H1 (cell line): ENCODE measurements at regions not wholly inside any gene's neighbourhood (a gene's known extent, or its start where the extent isn't known, plus 50 kb on each side); places are given as distances from the start of the nearest gene placed in this dataset.

Experiments
- CTCF ChIA-PET: fragments of 300-600 bp; sonication (Branson Sonifier 250); formaldehyde crosslinking; loops from one replicate; lab custom pipeline; 2021; ENCODE audit not compliant: partially characterized antibody; lab: Charles Lee
- POLR2A ChIA-PET: fragments of 300-600 bp; sonication (Branson Sonifier 250); formaldehyde crosslinking; loops from one replicate; lab custom pipeline; 2021; ENCODE audit warnings: inconsistent platforms; ENCODE audit not compliant: partially characterized antibody; lab: Charles Lee
- DNase-seq, 2 experiments: peaks; one replicate each; pipeline versions ENCODE4 v3.0.0 to v3.0.0-alpha.2; 2010 to 2022; ENCODE audit warnings: low spot score in 2 of 2, low read depth in 1 of 2, mixed read lengths in 1 of 2
- FAIRE-seq: peaks from 2 replicates; lab custom pipeline; 2011; peaks lifted over from hg19 to GRCh38; lab: Jason Lieb, UNC
- H2AFZ ChIP-seq: 2 replicates; pipeline ENCODE4 v1.8.1; 2012; ENCODE audit warnings: low read length, inconsistent platforms
- H2AK5ac ChIP-seq: 2 replicates; pipeline ENCODE4 v1.6.1; 2013; ENCODE audit warnings: low read depth, low read length
- H2BK120ac ChIP-seq: replicated peaks from 2 replicates; pipeline ENCODE3; 2013; ENCODE audit warnings: low read depth, low read length, inconsistent platforms
- H2BK12ac ChIP-seq: 2 replicates; pipeline ENCODE4 v1.6.1; 2013; ENCODE audit warnings: low read depth, low read length
- H2BK15ac ChIP-seq: 2 replicates; pipeline ENCODE4 v1.6.1; 2013; ENCODE audit warnings: low read length
- H2BK20ac ChIP-seq: 2 replicates; pipeline ENCODE4 v1.6.1; 2013; ENCODE audit warnings: low read length
- H2BK5ac ChIP-seq: 2 replicates; pipeline ENCODE4 v1.6.1; 2013; ENCODE audit warnings: low read depth, low read length
- H3K14ac ChIP-seq: 2 replicates; pipeline ENCODE4 v1.6.1; 2013; ENCODE audit warnings: inconsistent platforms; ENCODE audit not compliant: insufficient read length
- H3K18ac ChIP-seq: 2 replicates; pipeline ENCODE4 v1.6.1; 2013; ENCODE audit warnings: low read length; ENCODE audit errors: extremely low read depth
- H3K23ac ChIP-seq: 2 replicates; pipeline ENCODE4 v1.6.1; 2013; ENCODE audit warnings: inconsistent platforms; ENCODE audit not compliant: insufficient read length
- H3K23me2 ChIP-seq: 2 replicates; pipeline ENCODE4 v1.6.1; 2013; ENCODE audit warnings: low read depth, low read length
- H3K27ac ChIP-seq: 2 replicates; pipeline ENCODE4 v1.6.1; 2011; ENCODE audit warnings: low read depth, low read length, inconsistent platforms
- H3K27me3 ChIP-seq, 4 experiments: replicated peaks in 1 of 4; 1 replicate in 1 of 4; 2 replicates in 3 of 4; pipeline versions ENCODE4 v1.6.1 to v1.8.1; 2011 to 2013; ENCODE audit warnings: low read length in 3 of 4, mild to moderate bottlenecking in 3 of 4, inconsistent platforms in 2 of 4, mixed read lengths in 2 of 4, moderate library complexity in 1 of 4; ENCODE audit not compliant: control insufficient read depth in 3 of 4, insufficient read depth in 3 of 4; ENCODE audit errors: extremely low read depth in 1 of 4
- H3K36me3 ChIP-seq, 4 experiments: 2 replicates each; pipeline versions ENCODE4 v1.6.1 to v1.8.1; 2011 to 2013; ENCODE audit warnings: mild to moderate bottlenecking in 4 of 4, low read length in 3 of 4, moderate library complexity in 2 of 4, control low read depth in 1 of 4, inconsistent platforms in 1 of 4; ENCODE audit not compliant: insufficient read depth in 4 of 4, control insufficient read depth in 2 of 4
- H3K4ac ChIP-seq: replicated peaks from 2 replicates; pipeline ENCODE3; 2013; ENCODE audit warnings: low read length, low read depth, mixed read lengths, inconsistent platforms; ENCODE audit not compliant: insufficient read length
- H3K4me1 ChIP-seq, 4 experiments: replicated peaks in 1 of 4; 1 replicate in 1 of 4; 2 replicates in 3 of 4; pipeline versions ENCODE4 v1.6.1 to v1.8.1; 2011 to 2013; ENCODE audit warnings: low read length in 3 of 4, inconsistent platforms in 2 of 4, mixed read lengths in 1 of 4; ENCODE audit not compliant: insufficient read depth in 4 of 4, control insufficient read depth in 3 of 4
- H3K4me2 ChIP-seq, 2 experiments: 2 replicates each; pipeline versions ENCODE4 v1.6.1 to v1.8.1; 2011 to 2013; ENCODE audit warnings: low read depth in 2 of 2, low read length in 2 of 2, control low read depth in 1 of 2, inconsistent platforms in 1 of 2, mild to moderate bottlenecking in 1 of 2; ENCODE audit not compliant: insufficient read depth in 1 of 2
- H3K4me3 ChIP-seq, 4 experiments: fragments of 200-600, 300-600 bp in 1 of 4; sonication (generic), shearing (Covaris generic), sonication (Bioruptor Twin) in 1 of 4; 2 replicates each; pipeline versions ENCODE4 v1.5.1 to v1.8.1; 2011 to 2016; ENCODE audit warnings: low read length in 4 of 4, low read depth in 3 of 4, control low read depth in 2 of 4, inconsistent platforms in 2 of 4, mild to moderate bottlenecking in 2 of 4, mixed read lengths in 1 of 4, moderate library complexity in 1 of 4; ENCODE audit not compliant: insufficient read depth in 2 of 4; ENCODE audit errors: extremely low read depth in 1 of 4
- H3K56ac ChIP-seq: replicated peaks from 2 replicates; pipeline ENCODE3; 2013; ENCODE audit warnings: low read depth, mild to moderate bottlenecking, mixed read lengths, low read length, inconsistent platforms; ENCODE audit not compliant: insufficient read length
- H3K79me1 ChIP-seq: 2 replicates; pipeline ENCODE4 v1.6.1; 2013; ENCODE audit warnings: low read depth, low read length, control low read depth
- H3K79me2 ChIP-seq, 2 experiments: 2 replicates each; pipeline versions ENCODE4 v1.6.1 to v1.8.1; 2012 to 2013; ENCODE audit warnings: low read length in 2 of 2, mild to moderate bottlenecking in 2 of 2, inconsistent platforms in 1 of 2; ENCODE audit not compliant: insufficient read depth in 2 of 2, control insufficient read depth in 1 of 2
- H3K9ac ChIP-seq, 4 experiments: replicated peaks in 1 of 4; 1 replicate in 1 of 4; 2 replicates in 3 of 4; pipeline versions ENCODE4 v1.6.1 to v1.8.1; 2011 to 2013; ENCODE audit warnings: low read depth in 3 of 4, low read length in 3 of 4, control low read depth in 2 of 4, mild to moderate bottlenecking in 2 of 4, moderate library complexity in 2 of 4, inconsistent platforms in 1 of 4; ENCODE audit errors: extremely low read depth in 1 of 4
- H3K9me3 ChIP-seq, 2 experiments: 2 replicates each; pipeline versions ENCODE4 v1.6.1 to v1.8.1; 2012 to 2013; ENCODE audit warnings: mild to moderate bottlenecking in 2 of 2, moderate library complexity in 2 of 2, control low read depth in 1 of 2, inconsistent platforms in 1 of 2, low read depth in 1 of 2, low read length in 1 of 2, mixed read lengths in 1 of 2; ENCODE audit not compliant: insufficient read depth in 2 of 2
- H4K20me1 ChIP-seq, 2 experiments: replicated peaks in 1 of 2; 2 replicates each; pipeline versions ENCODE3 to v1.8.1; 2011 to 2013; ENCODE audit warnings: inconsistent platforms in 2 of 2, low read length in 2 of 2, mild to moderate bottlenecking in 1 of 2; ENCODE audit not compliant: insufficient read depth in 2 of 2, control insufficient read depth in 1 of 2
- H4K5ac ChIP-seq: 2 replicates; pipeline ENCODE4 v1.6.1; 2013; ENCODE audit warnings: low read length, low read depth, mixed read lengths, inconsistent platforms; ENCODE audit not compliant: insufficient read length
- H4K8ac ChIP-seq: 2 replicates; pipeline ENCODE4 v1.8.0; 2013; ENCODE audit warnings: mild to moderate bottlenecking, moderate library complexity, low read length, inconsistent platforms; ENCODE audit not compliant: insufficient read depth; ENCODE audit errors: extremely low read depth
- H4K91ac ChIP-seq: replicated peaks from 2 replicates; pipeline ENCODE3; 2013; ENCODE audit warnings: low read length, mixed read lengths, inconsistent platforms; ENCODE audit not compliant: insufficient read length
- ASH2L ChIP-seq: fragments of 200-600, 300-600 bp; sonication (generic); IDR thresholded peaks from one replicate; pipeline ENCODE4 v1.7.1; 2017; ENCODE audit warnings: low read length
- CBX5 ChIP-seq: fragments of 300-800, 300-1000 bp; sonication (generic); IDR thresholded peaks from 2 replicates; pipeline ENCODE4 v1.7.1; 2016; ENCODE audit warnings: antibody characterized with exemption, low read length, low read depth
- EP300 ChIP-seq, 2 experiments: IDR thresholded peaks; 1 replicate in 1 of 2; 2 replicates in 1 of 2; pipeline ENCODE4 v1.6.1; 2011 to 2012; ENCODE audit warnings: low read depth in 2 of 2, low read length in 2 of 2, mild to moderate bottlenecking in 2 of 2, borderline replicate concordance in 1 of 2, inconsistent platforms in 1 of 2, moderate library complexity in 1 of 2
- FOSL1 ChIP-seq: IDR thresholded peaks from 2 replicates; pipeline ENCODE4 v1.6.1; 2011; ENCODE audit warnings: mild to moderate bottlenecking, low read depth, low read length, moderate library complexity; ENCODE audit not compliant: insufficient read depth
- GTF2F1 ChIP-seq: IDR thresholded peaks from 2 replicates; pipeline ENCODE4 v1.6.1; 2012; ENCODE audit warnings: low read depth, low read length, improper control_type of control experiment, borderline replicate concordance
- KDM4A ChIP-seq: IDR thresholded peaks from one replicate; pipeline ENCODE4 v1.7.1; 2012; ENCODE audit warnings: low read depth, mild to moderate bottlenecking, moderate library complexity, low read length, inconsistent platforms; ENCODE audit not compliant: severe bottlenecking
- PHF8 ChIP-seq: fragments of 200-600 bp; sonication (generic); conservative IDR thresholded peaks from 2 replicates; pipeline ENCODE4 v1.7.1; 2012; ENCODE audit warnings: low read depth, mild to moderate bottlenecking, inconsistent platforms, low read length, moderate library complexity
- POLR2AphosphoS5 ChIP-seq: IDR thresholded peaks from 2 replicates; pipeline ENCODE4 v1.6.1; 2011; ENCODE audit warnings: low read depth, low read length
- POU5F1 ChIP-seq: IDR thresholded peaks from 2 replicates; pipeline ENCODE4 v1.6.1; 2011; ENCODE audit warnings: low read depth, mild to moderate bottlenecking, low read length, moderate library complexity
- RAD21 ChIP-seq, 2 experiments: IDR thresholded peaks in 1 of 2; conservative IDR thresholded peaks in 1 of 2; 2 replicates each; pipeline ENCODE4 v1.6.1; 2011; ENCODE audit warnings: low read depth in 2 of 2, low read length in 2 of 2, improper control_type of control experiment in 1 of 2, inconsistent platforms in 1 of 2, mild to moderate bottlenecking in 1 of 2, moderate library complexity in 1 of 2
- SIN3A ChIP-seq, 2 experiments: IDR thresholded peaks in 1 of 2; conservative IDR thresholded peaks in 1 of 2; 2 replicates each; pipeline ENCODE4 v1.6.1; 2011 to 2012; ENCODE audit warnings: low read length in 2 of 2, improper control_type of control experiment in 1 of 2, low read depth in 1 of 2, mild to moderate bottlenecking in 1 of 2
- SIRT6 ChIP-seq: IDR thresholded peaks from one replicate; pipeline ENCODE4 v1.7.1; 2012; ENCODE audit warnings: low read length, inconsistent platforms
- TAF1 ChIP-seq: IDR thresholded peaks from 2 replicates; pipeline ENCODE4 v1.6.1; 2011; ENCODE audit warnings: mild to moderate bottlenecking, low read depth, low read length
- TBP ChIP-seq: IDR thresholded peaks from 2 replicates; pipeline ENCODE4 v1.6.1; 2011; ENCODE audit warnings: low read depth, low read length, improper control_type of control experiment
- TEAD4 ChIP-seq: IDR thresholded peaks from 2 replicates; pipeline ENCODE4 v1.6.1; 2012; ENCODE audit warnings: low read depth, low read length, inconsistent platforms, mixed read lengths
- TF ChIP-seq, protein P1 (sequence below): IDR thresholded peaks from 2 replicates; pipeline ENCODE4 v1.6.1; 2012; ENCODE audit warnings: inconsistent platforms

DNA sequence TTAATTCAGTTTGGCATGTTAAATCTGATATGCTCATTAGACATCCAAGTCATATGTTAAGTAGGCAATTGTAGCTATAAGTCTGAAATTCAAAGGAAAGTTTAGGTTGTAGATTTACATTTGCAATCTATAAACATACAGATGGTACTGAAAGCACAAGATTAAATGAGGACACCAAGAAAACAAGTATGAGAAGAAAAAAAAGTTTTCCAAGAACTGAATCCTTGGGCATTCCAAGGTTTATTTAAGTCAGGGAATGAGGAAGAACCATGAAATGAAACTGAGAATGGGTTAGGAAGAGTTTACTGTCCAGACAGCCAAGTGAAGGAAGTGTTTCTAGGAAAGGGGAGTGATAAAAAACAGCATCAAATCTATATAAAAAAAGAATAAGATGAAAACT is 756.1 kb upstream of the DPPA4 start:
- Histone ChIP-seq H3K23me2 (no peaks in the 10 kb centered on the region; the same call in 1 of the 2 replicates), H2AFZ (no peak overlapping the region), H4K5ac (no peak overlapping the region), H3K9ac (no peak overlapping the region), H2BK20ac (no peak overlapping the region), H3K79me2 (no peaks in the 10 kb centered on the region), H3K79me1 (no peaks in the 10 kb centered on the region), H3K4me1 (no peaks in the 10 kb centered on the region; a peak in 1 of 7 replicates), H3K18ac (no peak overlapping the region), H3K27ac (no peak overlapping the region), H3K4ac (no peak overlapping the region), H4K91ac (no peak overlapping the region), H2BK15ac (no peak overlapping the region), H2BK12ac (no peak overlapping the region), H2BK5ac (no peak overlapping the region), H3K4me3 (no peak overlapping the region), H3K27me3 (no peaks in the 10 kb centered on the region), H2AK5ac (no peak overlapping the region), H3K23ac (no peak overlapping the region), H4K8ac (no peak overlapping the region), H3K9me3 (peaks cover 7 to 11% of the 10 kb centered on the region in 2 experiments), H3K14ac (no peak overlapping the region), H3K36me3 (peaks cover 0 to 3% (median 0%) of the 10 kb centered on the region in 4 experiments; a peak in 1 of 8 replicates), H3K4me2 (no peak overlapping the region), H4K20me1 (no peaks in the 10 kb centered on the region), H3K56ac (no peak overlapping the region), H2BK120ac (no peak overlapping the region)
- ChIA-PET CTCF (interaction anchor here (0.7 to 1.5 kb wide), 2 partner anchors 271 to 291 kb away, joined by 3 read pairs; no protein-coding TSS in a partner anchor), POLR2A (no interaction called here)
- FAIRE-seq (no peak), DNase-seq (no peak)
- TF ChIP-seq TAF1 (no peak), GTF2F1 (no peak), PHF8 (no peak), EP300 (IDR thresholded peaks at IDR 0.05; ENCODE audit: borderline replicate concordance in 1 of 2, low read depth in 2 of 2, low read length in 2 of 2) (no peak), TEAD4 (no peak), POLR2AphosphoS5 (no peak), SIN3A (conservative IDR thresholded peaks at IDR 0.05 in 1 of 2, IDR thresholded peaks at IDR 0.05 in 1 of 2; ENCODE audit: low read depth in 1 of 2, low read length in 2 of 2) (no peak), SIRT6 (no peak), KDM4A (no peak), ASH2L (no peak), CBX5 (no peak), RAD21 (IDR thresholded peaks at IDR 0.05 in 1 of 2, conservative IDR thresholded peaks at IDR 0.05 in 1 of 2; ENCODE audit: low read depth in 2 of 2, low read length in 2 of 2) (no peak), FOSL1 (no peak), POU5F1 (no peak), TBP (no peak)
- TF ChIP-seq, protein P1, sequence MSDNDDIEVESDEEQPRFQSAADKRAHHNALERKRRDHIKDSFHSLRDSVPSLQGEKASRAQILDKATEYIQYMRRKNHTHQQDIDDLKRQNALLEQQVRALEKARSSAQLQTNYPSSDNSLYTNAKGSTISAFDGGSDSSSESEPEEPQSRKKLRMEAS, result no peak
